ENCODE measurements at regions not wholly inside any gene's neighbourhood (a gene's known extent, or its start where the extent isn't known, plus 50 kb on each side); places are given as distances from the start of the nearest gene placed in this dataset.

DNA sequence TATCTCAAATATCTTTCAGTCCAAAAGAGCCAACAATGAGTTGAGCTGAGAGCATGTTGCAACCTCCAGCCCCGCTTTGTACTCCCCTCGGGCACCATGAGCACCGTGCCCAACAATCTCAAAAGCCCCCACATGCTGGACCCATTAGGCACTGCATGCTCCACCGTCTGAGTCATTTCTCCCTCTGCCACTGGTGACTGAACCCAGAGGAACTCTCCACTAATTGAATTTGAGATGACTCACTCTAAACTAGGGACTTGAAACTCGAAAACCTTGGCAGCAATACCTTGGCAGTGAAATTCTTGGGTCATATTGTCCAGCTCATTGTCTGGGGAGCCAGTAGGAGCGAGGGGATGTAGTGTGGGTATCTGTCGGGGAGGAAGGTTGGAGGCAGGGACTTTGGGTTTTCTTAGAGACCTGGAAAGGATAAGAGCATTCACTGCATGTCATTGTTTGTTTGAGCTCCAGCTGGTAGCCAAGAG, 49.9 kb upstream of the SLIT3 start:
- TF ChIP-seq CREB1 (CRISPR knock-in tag; IDR thresholded peaks at IDR 0.05), result no peak
- no peak for TF ChIP-seq KAT7 (CRISPR knock-in tag; IDR thresholded peaks at IDR 0.05; ENCODE audit: borderline replicate concordance)
- TF ChIP-seq ELF4 (CRISPR knock-in tag; IDR thresholded peaks at IDR 0.05; ENCODE audit: low read depth), result no peak
- TF ChIP-seq JUN (CRISPR knock-in tag; IDR thresholded peaks at IDR 0.05), result no peak
- TF ChIP-seq SP1 (CRISPR knock-in tag; conservative IDR thresholded peaks at IDR 0.05), result no peak
- TF ChIP-seq, protein P1, sequence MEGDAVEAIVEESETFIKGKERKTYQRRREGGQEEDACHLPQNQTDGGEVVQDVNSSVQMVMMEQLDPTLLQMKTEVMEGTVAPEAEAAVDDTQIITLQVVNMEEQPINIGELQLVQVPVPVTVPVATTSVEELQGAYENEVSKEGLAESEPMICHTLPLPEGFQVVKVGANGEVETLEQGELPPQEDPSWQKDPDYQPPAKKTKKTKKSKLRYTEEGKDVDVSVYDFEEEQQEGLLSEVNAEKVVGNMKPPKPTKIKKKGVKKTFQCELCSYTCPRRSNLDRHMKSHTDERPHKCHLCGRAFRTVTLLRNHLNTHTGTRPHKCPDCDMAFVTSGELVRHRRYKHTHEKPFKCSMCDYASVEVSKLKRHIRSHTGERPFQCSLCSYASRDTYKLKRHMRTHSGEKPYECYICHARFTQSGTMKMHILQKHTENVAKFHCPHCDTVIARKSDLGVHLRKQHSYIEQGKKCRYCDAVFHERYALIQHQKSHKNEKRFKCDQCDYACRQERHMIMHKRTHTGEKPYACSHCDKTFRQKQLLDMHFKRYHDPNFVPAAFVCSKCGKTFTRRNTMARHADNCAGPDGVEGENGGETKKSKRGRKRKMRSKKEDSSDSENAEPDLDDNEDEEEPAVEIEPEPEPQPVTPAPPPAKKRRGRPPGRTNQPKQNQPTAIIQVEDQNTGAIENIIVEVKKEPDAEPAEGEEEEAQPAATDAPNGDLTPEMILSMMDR (IDR thresholded peaks at IDR 0.05), result no peak
- no peak for TF ChIP-seq TEAD4 (CRISPR knock-in tag; IDR thresholded peaks at IDR 0.05)
- TF ChIP-seq, protein P2, sequence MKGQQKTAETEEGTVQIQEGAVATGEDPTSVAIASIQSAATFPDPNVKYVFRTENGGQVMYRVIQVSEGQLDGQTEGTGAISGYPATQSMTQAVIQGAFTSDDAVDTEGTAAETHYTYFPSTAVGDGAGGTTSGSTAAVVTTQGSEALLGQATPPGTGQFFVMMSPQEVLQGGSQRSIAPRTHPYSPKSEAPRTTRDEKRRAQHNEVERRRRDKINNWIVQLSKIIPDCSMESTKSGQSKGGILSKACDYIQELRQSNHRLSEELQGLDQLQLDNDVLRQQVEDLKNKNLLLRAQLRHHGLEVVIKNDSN (CRISPR knock-in tag; IDR thresholded peaks at IDR 0.05), result no peak

All from WTC11 (cell line).